HK-2 (cell line): ENCODE measurements at regions not wholly inside any gene's neighbourhood (a gene's known extent, or its start where the extent isn't known, plus 50 kb on each side); places are given as distances from the start of the nearest gene placed in this dataset.
"Not testable (repeated sequence)": the region's sequence is repeated elsewhere in the genome, so short reads cannot be mapped to it uniquely, and the experiment has no call there.

Source experiments
- DNase-seq: peaks from one replicate; pipeline ENCODE4 v3.0.0-alpha.2; 2018; ENCODE audit not compliant: unreplicated experiment

DNA sequence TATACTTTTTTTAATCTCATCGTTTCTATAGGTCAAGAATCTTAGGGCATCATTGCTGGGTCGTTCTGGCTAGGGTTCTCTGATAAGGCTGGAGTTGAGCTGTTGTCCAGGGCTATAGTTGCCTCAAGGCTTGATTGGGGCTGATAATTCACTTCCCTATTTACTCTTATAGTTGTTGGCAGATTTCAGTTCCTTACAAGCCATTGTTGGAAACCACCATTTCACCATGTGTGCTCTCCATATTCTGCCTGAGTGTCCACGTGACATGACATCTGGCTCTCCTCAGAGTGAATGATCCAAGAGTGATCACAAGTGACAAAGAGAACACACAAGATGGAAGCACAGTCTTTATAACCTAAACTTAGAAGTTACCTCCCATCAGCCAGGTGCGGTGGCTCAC is 852.2 kb downstream of the EFNA5 start:
- no peak for DNase-seq

DNA sequence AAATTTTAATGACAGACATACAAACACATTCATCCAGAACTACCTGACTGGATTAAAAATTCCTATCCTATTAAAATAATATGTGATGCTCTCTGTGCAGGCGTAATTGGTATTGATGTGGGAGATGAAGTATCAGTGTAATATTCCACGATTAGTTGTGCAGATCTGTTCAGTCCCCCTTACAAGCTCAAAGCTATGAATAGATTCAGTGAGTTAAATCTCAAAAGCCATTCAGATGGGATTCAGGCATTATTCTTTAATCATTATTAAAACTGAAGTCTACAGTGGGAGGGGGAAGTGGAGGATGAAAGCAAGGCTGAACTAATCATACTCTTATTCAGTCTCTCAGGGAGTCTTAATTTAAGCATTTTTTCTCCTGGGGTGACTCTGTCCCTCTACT is 855.8 kb downstream of the EFNA5 start:
- DNase-seq = no peak

DNA sequence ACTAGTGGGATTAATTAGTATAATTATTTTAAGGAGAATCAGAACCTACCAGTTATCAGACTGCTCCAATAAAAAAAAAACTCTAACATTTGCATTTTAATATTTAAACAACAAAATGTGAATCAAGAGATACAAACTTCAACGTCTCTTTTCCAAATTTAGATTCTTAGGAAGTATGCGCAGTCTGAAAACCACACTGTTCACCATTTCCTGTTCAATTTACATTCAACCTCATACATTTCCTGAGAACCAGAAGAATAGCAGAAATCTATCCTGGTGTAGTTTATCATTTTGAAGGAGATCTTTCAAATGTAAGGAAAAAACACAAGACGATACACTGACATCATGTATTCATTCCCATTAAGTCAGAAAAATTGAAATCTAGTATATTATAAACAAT is 869.2 kb downstream of the EFNA5 start:
- DNase-seq = no peak

DNA sequence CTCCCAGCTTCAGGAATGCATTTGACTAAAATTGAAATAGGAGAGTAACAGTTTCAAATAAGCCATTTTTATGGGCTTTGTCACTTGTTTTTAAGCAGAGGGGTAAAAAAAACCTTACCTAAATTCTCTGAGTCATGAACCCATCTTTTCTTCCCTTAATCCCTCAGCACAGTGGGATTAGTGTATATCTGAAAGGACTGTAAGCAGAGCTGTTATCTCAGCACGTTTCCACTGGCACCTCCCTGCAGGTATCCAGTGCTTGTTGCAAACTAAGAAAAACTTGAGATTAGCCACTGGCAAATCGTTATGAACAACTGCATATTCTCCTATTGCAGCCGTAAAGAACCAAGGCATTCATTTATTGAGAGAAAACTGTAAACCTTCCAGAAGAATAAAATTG is 872.7 kb downstream of the EFNA5 start:
- DNase-seq = no peak

DNA sequence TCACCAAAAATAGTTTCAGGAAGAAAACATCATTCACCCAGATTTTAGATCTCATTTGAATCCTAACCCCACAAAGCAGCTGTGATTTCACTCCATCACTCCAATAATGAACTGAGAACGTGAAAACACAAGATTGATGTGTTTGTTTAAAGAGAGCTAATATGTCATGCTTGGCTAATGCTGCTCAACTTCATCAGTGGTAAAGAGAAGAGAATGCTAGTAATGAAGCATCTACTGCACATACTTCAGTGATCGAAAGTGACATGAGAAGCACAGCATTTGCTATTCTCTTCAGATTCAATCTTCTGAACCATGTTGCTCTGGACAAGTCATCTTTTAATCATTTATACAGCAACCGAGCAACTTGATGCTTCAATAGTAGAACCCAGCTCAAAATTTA is 874.7 kb downstream of the EFNA5 start:
- no peak for DNase-seq

DNA sequence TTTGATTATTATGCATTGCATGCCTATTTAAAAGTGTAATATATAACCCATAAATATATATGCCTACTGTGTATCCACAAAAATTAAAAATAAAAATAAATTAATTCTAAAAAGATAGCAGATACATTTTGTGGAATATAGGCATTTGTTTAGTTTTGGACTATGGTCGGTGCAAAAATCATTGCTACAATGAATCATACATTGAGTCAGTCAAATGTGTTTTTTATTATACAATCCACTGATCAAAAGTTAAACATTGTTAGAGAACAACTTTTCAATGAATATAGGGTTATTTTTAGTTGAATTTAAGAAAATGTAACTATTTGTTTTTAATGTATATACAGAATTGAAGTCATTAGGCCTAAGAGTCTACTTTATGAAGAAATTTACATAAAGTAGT is 885.9 kb downstream of the EFNA5 start:
- no peak for DNase-seq

DNA sequence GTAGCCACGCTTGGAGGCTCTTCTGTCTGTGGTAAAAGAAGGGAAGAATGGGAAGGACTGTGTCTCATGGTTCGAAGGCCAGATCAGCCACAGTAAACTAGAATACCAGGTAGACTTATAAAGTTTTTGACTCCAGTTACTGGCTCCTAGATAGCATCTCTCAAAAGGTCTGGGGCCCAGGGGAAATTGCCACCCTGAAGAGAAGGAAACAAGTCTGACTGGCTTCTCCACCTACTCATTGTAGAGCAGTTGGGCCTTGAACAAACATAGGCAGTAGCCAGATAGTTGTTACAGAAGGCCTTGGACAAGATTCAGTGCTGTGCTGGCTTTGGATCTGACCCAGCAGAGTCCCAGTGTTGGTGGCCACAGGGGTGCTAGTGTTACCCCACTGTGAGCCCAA is 890.4 kb downstream of the EFNA5 start:
- DNase-seq = no peak

DNA sequence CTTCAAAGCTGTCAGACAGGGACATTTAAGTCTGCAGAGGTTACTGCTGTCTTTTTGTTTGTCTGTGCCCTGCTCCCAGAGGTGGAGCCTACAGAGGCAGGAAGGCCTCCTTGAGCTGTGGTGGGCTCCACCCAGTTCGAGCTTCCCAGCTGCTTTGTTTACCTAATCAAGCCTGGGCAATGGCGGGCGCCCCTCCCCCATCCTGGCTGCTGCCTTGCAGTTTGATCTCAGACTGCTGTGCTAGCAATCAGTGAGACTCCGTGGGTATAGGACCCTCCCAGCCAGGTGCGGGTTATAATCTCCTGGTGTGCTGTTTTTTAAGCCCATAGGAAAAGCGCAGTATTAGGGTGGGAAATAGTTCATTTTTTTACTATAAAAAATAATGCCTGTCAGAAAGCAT is 894.2 kb downstream of the EFNA5 start:
- DNase-seq = not testable (repeated sequence)

DNA sequence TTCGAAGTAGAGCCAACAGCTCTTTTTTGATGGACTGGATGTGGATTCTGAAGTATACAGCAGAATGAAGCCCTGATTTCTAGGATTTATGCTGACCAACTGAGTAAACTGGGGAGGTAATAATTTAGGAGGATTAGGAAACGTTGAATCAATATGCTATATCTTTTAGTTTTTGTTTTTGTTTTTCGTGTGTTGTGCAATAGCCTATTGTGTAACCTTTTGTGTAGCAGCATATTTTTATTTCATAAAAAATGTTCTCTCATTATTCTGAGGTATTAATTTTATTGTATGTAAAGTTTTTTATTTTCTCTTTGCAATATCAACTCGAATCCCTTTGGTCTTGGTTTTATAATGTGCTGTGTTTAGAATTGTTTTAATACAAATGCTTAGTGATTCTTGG is 902.3 kb downstream of the EFNA5 start:
- DNase-seq = no peak

DNA sequence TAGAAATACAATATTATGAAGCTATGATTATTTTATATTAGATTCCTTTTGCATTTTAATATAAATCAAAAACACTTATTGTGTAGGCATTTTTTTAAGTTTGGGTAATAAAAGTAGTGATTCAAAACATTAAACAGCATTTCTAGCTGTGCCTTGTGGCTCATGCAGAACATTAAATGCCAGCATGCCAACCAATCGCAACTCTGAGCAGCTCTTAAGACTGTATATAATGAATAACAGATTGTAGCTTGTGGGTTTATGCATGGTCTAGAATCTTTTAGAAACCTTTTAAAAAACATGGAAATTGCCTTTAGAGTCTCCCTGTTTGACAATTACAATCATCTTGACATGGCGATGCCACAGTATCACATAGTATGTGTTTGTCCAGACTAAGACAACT is 903.8 kb downstream of the EFNA5 start:
- DNase-seq = no peak

DNA sequence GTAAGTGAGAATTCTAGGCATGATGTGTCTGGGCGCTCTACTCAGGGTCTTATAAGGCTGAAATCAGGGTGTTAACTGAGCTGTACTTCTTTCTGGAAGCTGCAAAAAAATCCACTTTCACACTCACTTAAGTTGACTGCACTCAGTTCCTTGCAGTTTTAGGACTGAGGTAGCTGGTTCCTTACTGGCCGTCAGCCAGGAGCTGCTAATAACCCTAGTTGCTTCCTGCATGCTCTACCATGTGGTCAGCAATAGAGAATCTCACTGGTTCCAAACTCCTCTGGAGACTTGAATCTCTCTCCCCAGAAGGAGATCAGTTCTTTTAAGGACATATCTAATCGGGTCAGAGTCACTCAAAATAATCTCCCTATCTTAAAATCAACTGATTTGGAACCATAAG is 911.2 kb downstream of the EFNA5 start:
- no peak for DNase-seq

DNA sequence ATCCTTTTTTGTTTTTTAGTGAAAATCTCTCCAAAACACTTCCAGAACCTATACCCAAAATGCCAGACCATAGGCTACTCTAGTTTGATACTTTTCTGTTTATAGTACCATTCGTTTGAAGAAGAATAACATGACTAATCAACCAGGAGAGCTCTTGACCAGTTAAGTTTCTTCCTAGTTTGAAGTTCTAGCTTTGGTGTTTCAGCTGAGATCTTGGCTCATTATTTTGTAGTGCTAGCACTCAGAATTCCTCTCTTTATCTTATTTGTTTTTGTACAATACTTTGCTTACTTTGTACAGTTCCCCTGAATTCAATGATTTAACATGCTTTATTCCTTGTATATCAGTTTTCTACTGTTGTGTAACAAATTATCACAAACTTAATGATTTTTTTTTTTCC is 911.6 kb downstream of the EFNA5 start:
- no peak for DNase-seq

DNA sequence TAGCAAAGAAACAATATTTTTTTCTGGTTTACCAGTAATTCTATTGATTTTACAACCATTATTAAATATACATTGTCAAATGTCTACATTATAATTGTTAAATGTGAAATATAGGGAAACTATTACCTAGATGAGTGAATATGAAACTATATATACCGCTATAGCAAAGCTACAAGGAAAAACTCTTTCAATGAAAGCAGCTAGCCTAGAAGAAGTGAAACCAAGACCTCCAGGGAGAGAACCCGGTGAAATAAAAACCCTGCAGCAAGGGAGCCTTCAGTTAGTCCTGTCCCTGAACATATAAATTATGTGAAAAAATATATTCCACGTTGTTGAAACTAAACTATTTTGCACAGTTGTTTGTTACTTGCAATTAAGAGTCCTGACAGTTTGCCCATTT is 913.1 kb downstream of the EFNA5 start:
- DNase-seq = no peak

DNA sequence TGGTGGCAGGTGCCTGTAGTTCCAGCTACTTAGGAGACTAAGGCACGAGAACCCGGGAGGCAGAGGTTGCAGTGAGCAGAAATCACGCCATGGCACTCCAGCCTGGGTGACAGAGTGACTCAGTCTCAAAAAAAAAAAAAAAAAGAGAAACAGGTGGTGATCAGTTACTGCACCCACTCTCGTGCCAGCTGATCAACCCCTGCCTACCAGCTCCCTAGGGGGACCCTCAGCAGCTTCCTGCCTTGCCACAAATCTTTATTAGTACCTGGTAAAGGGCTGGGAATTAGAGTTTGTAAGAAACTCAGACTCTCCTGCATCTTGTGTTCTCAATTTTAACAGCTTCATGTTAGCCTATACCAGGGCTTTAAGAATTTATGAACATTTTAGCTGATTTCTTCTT is 914.9 kb downstream of the EFNA5 start:
- DNase-seq = no peak

DNA sequence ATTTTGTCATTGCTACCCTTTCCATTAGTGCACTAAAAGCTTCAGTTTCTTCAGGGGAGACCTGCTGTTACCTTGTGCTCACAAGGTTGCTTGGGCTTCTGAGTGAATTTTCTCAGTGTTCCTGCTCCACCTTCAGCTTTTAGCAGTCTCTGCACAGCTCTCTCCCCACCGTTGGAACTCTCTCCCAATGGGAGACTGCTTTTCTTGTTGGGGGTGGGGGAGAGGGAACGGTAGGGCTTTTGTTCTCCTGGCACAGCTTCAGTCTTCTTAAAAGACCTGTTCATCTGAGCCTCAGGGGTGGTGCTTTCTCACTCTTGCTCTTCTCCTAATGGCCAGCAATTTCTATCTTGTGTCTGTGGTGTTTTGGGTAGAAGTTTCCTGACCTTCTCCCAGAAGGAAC is 915.7 kb downstream of the EFNA5 start:
- no peak for DNase-seq

DNA sequence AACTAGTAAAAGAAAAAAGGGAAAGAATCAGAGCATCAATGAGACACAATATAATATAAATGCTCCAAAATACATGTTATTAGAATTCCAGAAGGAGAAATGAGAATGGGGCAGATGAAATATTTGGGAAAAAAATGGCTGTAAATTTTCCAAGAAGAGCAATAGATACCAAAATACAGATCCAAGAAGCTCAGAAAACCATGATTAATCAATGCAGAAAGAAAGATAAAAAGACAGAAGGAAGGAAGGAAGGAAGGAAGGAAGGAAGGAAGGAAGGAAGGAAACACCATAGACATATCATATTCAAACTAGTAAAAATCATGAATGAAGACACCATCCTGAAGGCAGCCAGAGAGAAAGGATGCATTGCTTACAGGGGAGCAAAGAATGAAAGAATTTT is 920.9 kb downstream of the EFNA5 start:
- no peak for DNase-seq

DNA sequence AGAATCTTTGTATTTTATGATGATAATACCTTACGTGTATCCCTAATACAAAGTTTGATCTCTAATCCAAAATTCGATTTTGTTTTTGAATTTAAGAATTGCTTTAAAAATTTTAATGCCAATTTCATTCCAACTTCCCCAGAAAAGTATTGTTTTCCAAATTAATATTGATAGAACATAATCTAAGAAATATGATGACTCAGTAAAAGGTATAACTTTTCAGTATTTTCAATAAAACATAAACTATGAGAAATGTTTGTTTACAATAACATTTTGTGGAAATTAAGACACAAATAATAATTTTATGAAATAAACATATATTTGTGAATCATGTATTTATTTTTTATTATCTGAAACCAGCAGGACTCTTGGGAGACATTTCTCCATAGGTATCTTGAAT is 931.6 kb downstream of the EFNA5 start:
- no peak for DNase-seq

DNA sequence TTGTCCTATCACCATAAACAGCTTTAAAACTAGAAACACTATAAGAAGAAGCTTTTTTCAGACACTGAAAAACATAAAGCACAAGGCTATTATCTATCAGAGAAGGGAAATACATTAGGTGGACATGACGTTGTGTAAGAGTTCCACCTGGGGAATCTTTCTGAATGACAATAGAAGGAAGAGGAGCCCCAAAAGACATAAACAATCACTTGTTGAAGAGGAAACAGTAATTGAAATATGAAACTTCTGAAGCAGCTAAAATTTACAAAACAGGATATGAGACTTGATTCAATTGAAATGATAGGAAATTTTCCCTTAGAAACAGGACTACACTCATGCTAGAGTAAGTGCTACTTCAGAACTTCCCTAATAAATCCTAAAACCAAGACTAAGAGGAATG is 933.6 kb downstream of the EFNA5 start:
- DNase-seq = no peak

DNA sequence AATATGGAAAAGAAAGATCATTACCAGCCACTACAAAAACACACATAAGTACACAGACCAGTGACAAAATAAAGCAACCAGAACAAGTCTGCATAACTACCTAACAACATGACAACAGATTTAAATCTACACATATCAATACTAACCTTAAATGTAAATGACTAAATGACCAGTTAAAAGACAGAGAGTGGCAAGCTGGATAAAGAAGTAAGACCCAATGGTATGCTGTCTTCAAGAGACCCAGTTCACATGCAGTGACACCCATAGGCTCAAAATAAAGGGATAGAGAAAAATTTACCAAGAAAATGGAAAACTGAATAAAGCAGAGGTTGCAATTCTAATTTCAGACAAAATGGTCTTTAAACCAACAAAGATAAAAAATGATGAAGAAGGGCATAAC is 938.1 kb downstream of the EFNA5 start:
- no peak for DNase-seq

DNA sequence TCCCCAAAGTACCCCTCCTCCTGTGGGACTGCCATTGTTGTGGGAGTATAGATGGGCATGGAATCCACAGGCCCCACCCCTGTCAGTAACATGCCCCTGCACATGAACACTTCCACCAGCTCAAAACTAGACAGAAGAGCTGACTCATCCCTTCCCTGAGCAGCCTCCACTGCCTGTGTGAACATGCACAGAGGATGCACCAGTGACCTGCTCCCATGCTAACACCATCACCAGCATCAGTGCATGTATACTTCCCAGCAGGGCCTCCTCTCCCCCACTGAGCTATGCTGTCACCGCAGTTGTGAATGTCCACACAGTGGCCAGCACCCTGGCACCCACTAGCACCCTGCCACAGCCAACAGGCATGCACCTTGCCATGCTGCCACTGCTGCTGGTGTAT is 939.8 kb downstream of the EFNA5 start:
- DNase-seq = no peak

DNA sequence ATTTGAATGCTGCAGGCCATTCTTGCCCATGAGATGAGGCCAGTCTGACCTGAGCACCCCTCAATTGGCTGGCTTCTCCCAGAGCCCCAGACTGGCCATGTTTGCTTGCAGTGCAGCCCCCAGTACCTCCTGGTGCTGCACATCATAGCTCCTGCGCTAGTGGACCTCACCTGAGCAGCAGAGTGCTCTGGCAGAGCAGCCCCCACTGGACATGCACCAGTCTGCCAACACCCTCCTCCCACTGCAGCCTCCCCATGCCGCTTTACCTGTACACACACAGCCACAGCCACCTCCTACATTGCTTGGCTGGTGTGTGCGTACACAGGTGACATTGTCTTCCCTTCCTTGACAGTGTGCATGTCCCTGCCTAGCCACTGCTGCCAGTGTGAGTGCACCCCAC is 940.2 kb downstream of the EFNA5 start:
- no peak for DNase-seq

DNA sequence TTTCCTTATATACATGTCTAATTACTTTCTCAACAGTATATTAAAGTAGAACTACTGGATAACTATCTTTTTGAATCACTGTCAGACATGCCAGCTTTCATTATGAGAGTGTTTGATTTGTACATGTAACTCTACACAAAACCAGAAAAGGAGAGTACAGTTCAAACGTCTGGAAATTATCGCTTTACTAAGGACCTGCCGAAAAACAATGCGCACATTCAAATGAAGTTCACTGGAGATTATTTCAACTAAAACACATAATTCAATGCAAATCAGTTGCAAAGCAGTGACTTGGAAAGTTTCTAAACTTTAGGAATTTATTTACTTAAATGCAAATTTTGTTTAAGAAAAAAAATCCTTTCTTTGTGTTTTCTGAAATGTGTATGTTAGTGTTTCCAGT is 942.5 kb downstream of the EFNA5 start:
- no peak for DNase-seq

DNA sequence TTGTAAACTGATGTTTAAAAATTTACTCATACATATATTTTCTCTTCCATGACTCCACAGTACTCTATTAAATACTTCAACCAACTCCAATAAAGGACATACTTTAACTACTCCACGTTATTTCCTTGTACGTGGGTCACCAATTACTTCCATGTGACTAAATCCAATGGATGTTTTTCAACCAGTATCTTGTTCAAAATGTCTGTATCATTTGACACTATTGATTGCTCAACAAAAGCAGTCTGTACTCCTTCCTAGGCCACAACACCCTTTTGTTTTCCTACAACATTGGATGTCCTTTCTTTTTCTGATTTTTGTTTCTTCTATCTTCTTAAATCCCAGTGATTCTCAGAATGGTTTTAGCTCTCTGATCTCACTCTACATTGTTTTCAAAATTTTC is 943.7 kb downstream of the EFNA5 start:
- no peak for DNase-seq

DNA sequence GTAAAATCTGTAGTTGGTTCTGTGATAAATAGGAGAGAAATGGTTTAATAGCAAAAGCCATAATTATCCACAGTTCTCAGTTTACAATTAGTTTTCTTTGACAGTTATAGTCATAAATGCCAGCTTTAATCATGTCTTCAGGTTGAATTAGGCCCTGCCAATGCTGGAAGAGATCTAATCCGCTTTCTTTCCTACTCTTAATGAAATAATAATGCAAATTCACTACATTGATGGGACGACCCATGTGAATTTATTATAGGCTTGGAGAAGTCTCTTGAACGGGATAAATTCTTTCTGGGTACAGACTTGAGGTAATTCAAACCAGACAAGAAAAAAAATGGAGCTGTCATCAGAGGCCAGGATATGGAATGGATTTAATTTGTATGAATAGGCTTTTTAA is 950.4 kb downstream of the EFNA5 start:
- no peak for DNase-seq

DNA sequence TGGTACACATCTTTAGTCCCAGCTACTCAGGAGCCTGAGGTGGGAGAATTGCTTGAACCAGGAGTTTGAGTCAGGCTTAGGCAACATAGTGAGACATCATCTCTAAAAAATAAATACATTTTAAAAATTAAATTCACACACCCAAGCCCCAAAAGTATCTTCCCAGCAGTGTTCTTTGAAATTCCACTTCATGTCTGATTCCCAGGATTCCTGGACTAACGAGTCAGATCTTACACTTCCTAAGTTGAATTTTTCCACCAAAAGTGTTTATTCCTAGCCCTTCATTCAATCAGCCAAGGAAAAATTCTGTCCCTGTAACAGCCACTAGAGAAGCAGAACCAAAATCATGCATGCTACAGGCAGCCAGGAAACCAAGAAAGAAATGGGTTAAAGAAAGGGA is 970.9 kb downstream of the EFNA5 start:
- no peak for DNase-seq
